ENCODE measurements at regions not wholly inside any gene's neighbourhood (a gene's known extent, or its start where the extent isn't known, plus 50 kb on each side); places are given as distances from the start of the nearest gene placed in this dataset.
"Not testable (repeated sequence)": the region's sequence is repeated elsewhere in the genome, so short reads cannot be mapped to it uniquely, and the experiment has no call there.

GRCh38 chr6:60572607-60573006 lies 1713.4 kb downstream of the KHDRBS2 start:
- not testable (repeated sequence) for TF ChIP-seq ZNF513 (CRISPR knock-in tag; conservative IDR thresholded peaks at IDR 0.05); HMG20B (CRISPR knock-in tag; conservative IDR thresholded peaks at IDR 0.05); ZGPAT (CRISPR knock-in tag; IDR thresholded peaks at IDR 0.05)
